Adrenal gland (tissue), 9 donors: ENCODE measurements at regions not wholly inside any gene's neighbourhood (a gene's known extent, or its start where the extent isn't known, plus 50 kb on each side); places are given as distances from the start of the nearest gene placed in this dataset.
"Not testable (repeated sequence)": the region's sequence is repeated elsewhere in the genome, so short reads cannot be mapped to it uniquely, and the experiment has no call there.

ENCODE experiments used
- DNase-seq, 7 donors: peaks; one replicate each; pipeline ENCODE4 v3.0.0-alpha.2; 2019 to 2020
- H3K27ac ChIP-seq, 5 donors: fragments of 200-600 bp; sonication (generic) in 4 of 5; 1 replicate in 3 of 5; 2 replicates in 2 of 5; pipeline versions ENCODE4 v1.5.1 to v1.8.0; 2016 to 2020; ENCODE audit warnings: mild to moderate bottlenecking in 1 of 5
- H3K27me3 ChIP-seq: fragments of 200-600 bp; 2 replicates; pipeline ENCODE4 v1.8.0; 2021
- H3K36me3 ChIP-seq, 2 donors: fragments of 200-600 bp; replicated peaks in 1 of 2; 1 replicate in 1 of 2; 2 replicates in 1 of 2; pipeline versions ENCODE4 v1.5.1 to v1.8.0; 2018 to 2022
- H3K4me1 ChIP-seq, 2 donors: fragments of 200-600 bp; replicated peaks in 1 of 2; 1 replicate in 1 of 2; 2 replicates in 1 of 2; pipeline versions ENCODE4 v1.5.1 to v1.8.0; 2018 to 2021
- H3K4me3 ChIP-seq, 4 donors: fragments of 200-600 bp; sonication (generic) in 3 of 4; one replicate each; pipeline ENCODE4 v1.5.1; 2016 to 2018
- H3K9me3 ChIP-seq, 3 donors: fragments of 200-600 bp; sonication (generic) in 1 of 3; replicated peaks in 1 of 3; 1 replicate in 2 of 3; 2 replicates in 1 of 3; pipeline versions ENCODE4 v1.5.1 to v1.8.0; 2016 to 2021
- CTCF ChIP-seq, 6 experiments: fragments of 450-650 bp in 4 of 6; fragments of 200-600 bp in 2 of 6; sonication (generic) in 1 of 6; IDR thresholded peaks; 1 replicate in 5 of 6; 2 replicates in 1 of 6; pipeline versions ENCODE4 v1.5.1 to v1.8.0; 2016 to 2021; ENCODE audit warnings: antibody characterized with exemption in 6 of 6, mild to moderate bottlenecking in 2 of 6, moderate library complexity in 1 of 6
- POLR2A ChIP-seq, 2 donors: fragments of 450-650 bp; IDR thresholded peaks; one replicate each; pipeline ENCODE4 v1.6.1; 2017; ENCODE audit warnings: antibody characterized with exemption in 2 of 2, mild to moderate bottlenecking in 2 of 2, moderate library complexity in 1 of 2
- WGBS, 4 donors: extraction: QIAGEN DNeasy Blood & Tissue Kit in 2 of 4; methylation state at CpG; one replicate each; pipeline versions ENCODE4 v1.1.5 to v1.1.7; 2013 to 2017; 5-methylcytosine and 5-hydroxymethylcytosine counted together
- intact Hi-C, 2 donors: fragments of 100-400 bp; cut with DNase I; formaldehyde crosslinking; loops; one replicate each; pipeline versions ENCODE4 v1.14.1 to v1.15.0; 2022 to 2023
- donor health status: healthy with polysubstance abuse.
- donor health status: Bipolar disorder and iron deficiency.
- donor health status: DM: yes; HTN: yes; CAD: no.
- donor health status: DM: no; HTN: no; CAD: no.
- donor health status: DM: no; HTN: no; CAD: no.

- Histone ChIP-seq H3K36me3 (no peaks in the 10 kb centered on the region), H3K27me3 (no peaks in the 10 kb centered on the region), H3K4me3 (no peak overlapping the region), H3K27ac (no peak overlapping the region), H3K4me1 (no peaks in the 10 kb centered on the region), H3K9me3 (no peaks in the 10 kb centered on the region)
- 42 to 69% (median 58%) methylated on average over 1 of the region's 1 CpG for WGBS, 4 donors
- no peak for DNase-seq
- intact Hi-C loops = no loop called here
- TF ChIP-seq POLR2A (IDR thresholded peaks at IDR 0.05) (no peak), CTCF (IDR thresholded peaks at IDR 0.05) (no peak)
Measured at GRCh38 chr17:70750983-70751382, 581.7 kb downstream of the KCNJ2 start.

- H3K27me3 ChIP-seq, H3K4me3 ChIP-seq, H3K27ac ChIP-seq, intact Hi-C loops, H3K36me3 ChIP-seq, H3K4me1 ChIP-seq, H3K9me3 ChIP-seq, DNase-seq: not testable (repeated sequence)
- WGBS, 4 donors = 82 to 91% (median 90%) methylated on average over 5 of the region's 5 CpGs
Measured at GRCh38 chr17:70752461-70752860, 583.1 kb downstream of the KCNJ2 start.

GRCh38 chr17:70752966-70753467 lies 583.7 kb downstream of the KCNJ2 start:
- Histone ChIP-seq H3K27me3 (no peaks in the 10 kb centered on the region), H3K4me3 (no peak overlapping the region), H3K4me1 (no peaks in the 10 kb centered on the region), H3K36me3 (no peaks in the 10 kb centered on the region), H3K27ac (no peak overlapping the region), H3K9me3 (no peaks in the 10 kb centered on the region)
- DNase-seq = no peak
- intact Hi-C loops = no loop called here
- TF ChIP-seq CTCF (IDR thresholded peaks at IDR 0.05) (no peak), POLR2A (IDR thresholded peaks at IDR 0.05) (no peak)
- WGBS, 4 donors = 70 to 87% (median 83%) methylated on average over 1 of the region's 1 CpG

- intact Hi-C loops = loop anchor here in 1 of 2 donors (10.0 kb wide), 1 partner anchor 1352 kb away; no protein-coding TSS in a partner anchor
- H3K9me3 ChIP-seq = no peaks in the 10 kb centered on the region
- no peak overlapping the region for H3K4me3 ChIP-seq
- no peak for TF ChIP-seq CTCF (IDR thresholded peaks at IDR 0.05)
- TF ChIP-seq POLR2A (IDR thresholded peaks at IDR 0.05) = no peak
- H3K4me1 ChIP-seq = no peaks in the 10 kb centered on the region
- no peak for DNase-seq
- no peaks in the 10 kb centered on the region for H3K27me3 ChIP-seq
- no peak overlapping the region for H3K27ac ChIP-seq
- no peaks in the 10 kb centered on the region for H3K36me3 ChIP-seq
- WGBS, 4 donors = 86 to 95% (median 87%) methylated on average over 3 of the region's 3 CpGs
Measured at GRCh38 chr17:70763018-70763417, 593.7 kb downstream of the KCNJ2 start.

- no peak for TF ChIP-seq POLR2A (IDR thresholded peaks at IDR 0.05)
- peak; percentile 51 to 68 (median 62) for TF ChIP-seq CTCF (IDR thresholded peaks at IDR 0.05)
- no peaks in the 10 kb centered on the region for H3K9me3 ChIP-seq
- intact Hi-C loops = loop anchor here in 1 of 2 donors (5.0 to 10.0 kb wide), 2 partner anchors 1348 to 1775 kb away; no protein-coding TSS in a partner anchor
- WGBS, 4 donors = 40 to 51% (median 42%) methylated on average over 2 of the region's 2 CpGs
- DNase-seq = no peak
- H3K27me3 ChIP-seq = no peaks in the 10 kb centered on the region
- no peak overlapping the region for H3K4me3 ChIP-seq
- H3K36me3 ChIP-seq = no peaks in the 10 kb centered on the region
- H3K4me1 ChIP-seq = no peaks in the 10 kb centered on the region
- no peak overlapping the region for H3K27ac ChIP-seq
Measured at GRCh38 chr17:70767102-70767701, 597.9 kb downstream of the KCNJ2 start.
